AML-193 (cell line): ENCODE measurements at regions not wholly inside any gene's neighbourhood (a gene's known extent, or its start where the extent isn't known, plus 50 kb on each side); places are given as distances from the start of the nearest gene placed in this dataset.
"Not testable (repeated sequence)": the region's sequence is repeated elsewhere in the genome, so short reads cannot be mapped to it uniquely, and the experiment has no call there.

Experiments used
- DNase-seq, 2 experiments: peaks; one replicate each; lab custom pipeline; 2025; lab: John Stamatoyannopoulos, UW

GRCh38 chr5:163269624-163270023 is 167.8 kb upstream of the CCNG1 start:
- no peak for DNase-seq

- no peak for DNase-seq
Observed at GRCh38 chr5:163276466-163276865, 160.9 kb upstream of the CCNG1 start.

GRCh38 chr5:163280897-163281296 is 156.5 kb upstream of the CCNG1 start:
- not testable (repeated sequence) for DNase-seq

- no peak for DNase-seq
Observed at GRCh38 chr5:163281512-163281911, 155.9 kb upstream of the CCNG1 start.

GRCh38 chr5:163293836-163294235 is 143.6 kb upstream of the CCNG1 start:
- no peak for DNase-seq

GRCh38 chr5:163303718-163304117 is 133.7 kb upstream of the CCNG1 start:
- no peak for DNase-seq

- no peak for DNase-seq
Observed at GRCh38 chr5:163305655-163306054, 131.7 kb upstream of the CCNG1 start.

- peak; percentile 36 to 59 for DNase-seq
Observed at GRCh38 chr5:163306421-163306820, 131.0 kb upstream of the CCNG1 start.

- DNase-seq = peak; percentile 72 to 87
Observed at GRCh38 chr5:163309914-163310313, 127.5 kb upstream of the CCNG1 start.

GRCh38 chr5:163310997-163311396 is 126.4 kb upstream of the CCNG1 start:
- DNase-seq = no peak

- no peak for DNase-seq
Observed at GRCh38 chr5:163312598-163312997, 124.8 kb upstream of the CCNG1 start.

- not testable (repeated sequence) for DNase-seq
Observed at GRCh38 chr5:163313049-163313448, 124.3 kb upstream of the CCNG1 start.

- DNase-seq = not testable (repeated sequence)
Observed at GRCh38 chr5:163316374-163316773, 121.0 kb upstream of the CCNG1 start.

- DNase-seq = no peak
Observed at GRCh38 chr5:163318707-163319106, 118.7 kb upstream of the CCNG1 start.

- DNase-seq = no peak
Observed at GRCh38 chr5:163321511-163321910, 115.9 kb upstream of the CCNG1 start.

GRCh38 chr5:163330723-163331668 is 106.4 kb upstream of the CCNG1 start:
- no peak for DNase-seq

GRCh38 chr5:163336074-163336473 is 101.3 kb upstream of the CCNG1 start:
- not testable (repeated sequence) for DNase-seq

GRCh38 chr5:163339148-163339547 is 98.2 kb upstream of the CCNG1 start:
- peak; percentile 16 to 33 for DNase-seq

- not testable (repeated sequence) for DNase-seq
Observed at GRCh38 chr5:163340378-163340777, 97.0 kb upstream of the CCNG1 start.

GRCh38 chr5:163342306-163342705 is 95.1 kb upstream of the CCNG1 start:
- no peak for DNase-seq

- no peak for DNase-seq
Observed at GRCh38 chr5:163345216-163345615, 92.2 kb upstream of the CCNG1 start.

- DNase-seq = peak; percentile 42 to 50
Observed at GRCh38 chr5:163347671-163348070, 89.7 kb upstream of the CCNG1 start.

- DNase-seq = peak; percentile 35 to 49
Observed at GRCh38 chr5:163350083-163350482, 87.3 kb upstream of the CCNG1 start.

GRCh38 chr5:163352531-163352930 is 84.9 kb upstream of the CCNG1 start:
- no peak for DNase-seq
